WTC11 (cell line): ENCODE measurements at regions not wholly inside any gene's neighbourhood (a gene's known extent, or its start where the extent isn't known, plus 50 kb on each side); places are given as distances from the start of the nearest gene placed in this dataset.

Experiments used
- ATAC-seq: fragments of 200-7000 bp; cut with Tn5 transposase; 2 replicates; pipeline ENCODE4 v1.10.0; 2021; ENCODE audit warnings: mild to moderate bottlenecking, moderate library complexity
- CTCF ChIA-PET: fragments of 300-600 bp; sonication (Branson Sonifier 250); formaldehyde crosslinking; loops from one replicate; lab custom pipeline; 2021; ENCODE audit warnings: antibody characterized with exemption; lab: Charles Lee
- POLR2A ChIA-PET: fragments of 350-600 bp; sonication (Branson Sonifier 250); formaldehyde crosslinking; loops from one replicate; lab custom pipeline; 2021; ENCODE audit warnings: antibody characterized with exemption; lab: Charles Lee
- DNase-seq: peaks from one replicate; pipeline ENCODE4 v3.0.0; 2021; ENCODE audit warnings: low spot score
- H3K27ac Mint-ChIP-seq: 2 replicates; pipeline ENCODE4 v1.8.0; 2021; ENCODE audit warnings: mixed read lengths
- H3K27me3 Mint-ChIP-seq: 2 replicates; pipeline ENCODE4 v1.8.0; 2021; ENCODE audit warnings: low read depth, mild to moderate bottlenecking, moderate library complexity, mixed read lengths
- H3K36me3 Mint-ChIP-seq: 2 replicates; pipeline ENCODE4 v1.8.0; 2021; ENCODE audit warnings: mixed read lengths
- H3K4me1 Mint-ChIP-seq: 2 replicates; pipeline ENCODE4 v1.8.0; 2022; ENCODE audit warnings: mixed read lengths
- H3K4me3 Mint-ChIP-seq: 2 replicates; pipeline ENCODE4 v1.8.0; 2021; ENCODE audit warnings: mild to moderate bottlenecking, moderate library complexity, mixed read lengths
- H3K9me3 Mint-ChIP-seq: 2 replicates; pipeline ENCODE4 v1.8.0; 2021; ENCODE audit warnings: mixed read lengths
- E2F1 ChIP-seq: sonication (generic); formaldehyde crosslinking; IDR thresholded peaks from 2 replicates; pipeline ENCODE4 v1.8.0; 2022; ENCODE audit warnings: mild to moderate bottlenecking, missing genetic modification reagents
- JUN ChIP-seq: sonication (generic); formaldehyde crosslinking; IDR thresholded peaks from 2 replicates; pipeline ENCODE4 v1.8.0; 2023; ENCODE audit warnings: mild to moderate bottlenecking, missing genetic modification reagents
- MLX ChIP-seq: sonication (generic); formaldehyde crosslinking; IDR thresholded peaks from 2 replicates; pipeline ENCODE4 v1.8.1; 2023; ENCODE audit warnings: mild to moderate bottlenecking, missing genetic modification reagents, moderate library complexity
- NR1H2 ChIP-seq: sonication (generic); formaldehyde crosslinking; IDR thresholded peaks from 2 replicates; pipeline ENCODE4 v1.9.0; 2021; ENCODE audit warnings: mild to moderate bottlenecking, moderate library complexity, missing genetic modification reagents
- NR2C2 ChIP-seq: sonication (generic); formaldehyde crosslinking; IDR thresholded peaks from 2 replicates; pipeline ENCODE4 v1.8.0; 2022; ENCODE audit warnings: mild to moderate bottlenecking, missing genetic modification reagents
- SP1 ChIP-seq: sonication (generic); formaldehyde crosslinking; conservative IDR thresholded peaks from 2 replicates; pipeline ENCODE4 v1.8.1; 2022; ENCODE audit warnings: missing genetic modification reagents
- TEAD1 ChIP-seq: sonication (generic); formaldehyde crosslinking; IDR thresholded peaks from 2 replicates; pipeline ENCODE4 v1.8.0; 2022; ENCODE audit warnings: mild to moderate bottlenecking, missing genetic modification reagents
- USF1 ChIP-seq: sonication (generic); formaldehyde crosslinking; IDR thresholded peaks from 2 replicates; pipeline ENCODE4 v1.8.0; 2022; ENCODE audit warnings: mild to moderate bottlenecking, missing genetic modification reagents
- ZBTB43 ChIP-seq: sonication (generic); formaldehyde crosslinking; IDR thresholded peaks from 2 replicates; pipeline ENCODE4 v1.8.1; 2023; ENCODE audit warnings: mild to moderate bottlenecking, missing genetic modification reagents
- ZMAT4 ChIP-seq: fragments of 250-450 bp; sonication (Bioruptor Pico); IDR thresholded peaks from 2 replicates; pipeline ENCODE4 v1.9.0; 2021; ENCODE audit warnings: mild to moderate bottlenecking
- ZNF138 ChIP-seq: sonication (generic); formaldehyde crosslinking; conservative IDR thresholded peaks from 2 replicates; pipeline ENCODE4 v1.8.1; 2022; ENCODE audit warnings: mild to moderate bottlenecking, moderate library complexity, missing genetic modification reagents
- ZNF281 ChIP-seq: sonication (generic); formaldehyde crosslinking; IDR thresholded peaks from 2 replicates; pipeline ENCODE4 v1.8.0; 2023; ENCODE audit warnings: mild to moderate bottlenecking, missing genetic modification reagents
- ZNF396 ChIP-seq: fragments of 250-450 bp; sonication (Bioruptor Pico); IDR thresholded peaks from 2 replicates; pipeline ENCODE4 v1.8.0; 2021; ENCODE audit warnings: mild to moderate bottlenecking, moderate library complexity, borderline replicate concordance
- ZNF423 ChIP-seq: fragments of 250-450 bp; sonication (Bioruptor Pico); IDR thresholded peaks from 2 replicates; pipeline ENCODE4 v2.1.2; 2022; ENCODE audit warnings: mild to moderate bottlenecking, moderate library complexity

GRCh38 chr6:164695896-164696295, 613.5 kb downstream of the C6orf118 start (continued):
- TF ChIP-seq E2F1 = no peak
- TF ChIP-seq, all 79 proteins: peak for 0

GRCh38 chr6:164694386-164694785, 615.0 kb downstream of the C6orf118 start:
- Mint-ChIP-seq H3K4me1 (peaks cover 53% of the 10 kb centered on the region), H3K36me3 (no peaks in the 10 kb centered on the region)
- TF ChIP-seq SP1 (CRISPR knock-in tag) = no peak
- peak; percentile 9; the same call in 1 of the 2 replicates for TF ChIP-seq ZNF423
- TF ChIP-seq, all 79 proteins: peak for 1
- H3K4me3 Mint-ChIP-seq = no peak overlapping the region
- ATAC-seq = peak; percentile 27; the same call in 1 of the 2 replicates
- CTCF ChIA-PET = no interaction called here
- DNase-seq = no peak
- H3K27ac Mint-ChIP-seq = 0 out of 2 replicates have a peak overlapping the region, but pooled peaks have one; percentile 18
- no peaks in the 10 kb centered on the region for H3K27me3 Mint-ChIP-seq
- peaks cover 10% of the 10 kb centered on the region for H3K9me3 Mint-ChIP-seq
- POLR2A ChIA-PET = interaction anchor here (0.6 kb wide), 1 partner anchor 83 kb away, joined by 3 read pairs; no protein-coding TSS in a partner anchor

- Mint-ChIP-seq H3K36me3 (no peaks in the 10 kb centered on the region), H3K27ac (peak overlapping the region; percentile 86), H3K4me1 (peaks cover 53% of the 10 kb centered on the region), H3K27me3 (no peaks in the 10 kb centered on the region), H3K9me3 (peaks cover 10% of the 10 kb centered on the region), H3K4me3 (no peak overlapping the region)
- ATAC-seq (peak; percentile 68), DNase-seq (no peak)
- ChIA-PET POLR2A (no interaction called here), CTCF (no interaction called here)
- TF ChIP-seq MLX (CRISPR knock-in tag) (no peak), NR2C2 (CRISPR knock-in tag) (no peak), ZNF281 (CRISPR knock-in tag) (no peak), ZNF423 (peak; percentile 73; the same call in 1 of the 2 replicates), ZBTB43 (CRISPR knock-in tag) (no peak), NR1H2 (no peak), JUN (CRISPR knock-in tag) (no peak), TEAD1 (peak; percentile 70; the same call in 1 of the 2 replicates), ZNF396 (CRISPR knock-in tag) (no peak), USF1 (CRISPR knock-in tag) (no peak), E2F1 (no peak), ZMAT4 (CRISPR knock-in tag) (no peak), ZNF138 (CRISPR knock-in tag) (no peak)
Observed at GRCh38 chr6:164693944-164694343, 615.5 kb downstream of the C6orf118 start.
